NCI-H146 treated with DMSO at 0.1 percent for 48 hours (cell line): ENCODE measurements at regions not wholly inside any gene's neighbourhood (a gene's known extent, or its start where the extent isn't known, plus 50 kb on each side); places are given as distances from the start of the nearest gene placed in this dataset.

Source experiments
- DNase-seq: peaks from one replicate; lab custom pipeline; 2025; ENCODE audit not compliant: unreplicated experiment; lab: John Stamatoyannopoulos, UW

GRCh38 chr15:56868170-56868569 is 50.3 kb upstream of the TCF12 start:
- DNase-seq = no peak

- DNase-seq = no peak
These were observed 51.6 kb upstream of the TCF12 start for GRCh38 chr15:56866803-56867202.

- DNase-seq = no peak
These were observed 60.6 kb upstream of the TCF12 start for GRCh38 chr15:56857828-56858227.

- no peak for DNase-seq
These were observed 61.5 kb upstream of the TCF12 start for GRCh38 chr15:56856934-56857333.

GRCh38 chr15:56844892-56845291 is 73.6 kb upstream of the TCF12 start:
- no peak for DNase-seq

GRCh38 chr15:56844471-56844870 is 74.0 kb upstream of the TCF12 start:
- no peak for DNase-seq

GRCh38 chr15:56839641-56840040 is 78.8 kb upstream of the TCF12 start:
- no peak for DNase-seq

GRCh38 chr15:56839099-56839498 is 79.3 kb upstream of the TCF12 start:
- DNase-seq = no peak

- no peak for DNase-seq
These were observed 80.4 kb upstream of the TCF12 start for GRCh38 chr15:56838085-56838484.

GRCh38 chr15:56837273-56837672 is 81.2 kb upstream of the TCF12 start:
- DNase-seq = no peak

- no peak for DNase-seq
These were observed 82.7 kb upstream of the TCF12 start for GRCh38 chr15:56835718-56836171.

- DNase-seq = no peak
These were observed 86.3 kb upstream of the TCF12 start for GRCh38 chr15:56832125-56832524.

GRCh38 chr15:56831467-56832005 is 86.9 kb upstream of the TCF12 start:
- DNase-seq = no peak

GRCh38 chr15:56824175-56824574 is 90.9 kb upstream of the ZNF280D start:
- no peak for DNase-seq

- peak; percentile 19 for DNase-seq
These were observed 88.6 kb upstream of the ZNF280D start for GRCh38 chr15:56821721-56822425.

- no peak for DNase-seq
These were observed 87.0 kb upstream of the ZNF280D start for GRCh38 chr15:56820333-56820732.

GRCh38 chr15:56817321-56818080 is 84.2 kb upstream of the ZNF280D start:
- DNase-seq = no peak

GRCh38 chr15:56816781-56817180 is 83.5 kb upstream of the ZNF280D start:
- no peak for DNase-seq

- DNase-seq = no peak
These were observed 81.9 kb upstream of the ZNF280D start for GRCh38 chr15:56815247-56815646.

- no peak for DNase-seq
These were observed 81.1 kb upstream of the ZNF280D start for GRCh38 chr15:56814429-56814828.

GRCh38 chr15:56813995-56814394 is 80.7 kb upstream of the ZNF280D start:
- no peak for DNase-seq

GRCh38 chr15:56812961-56813360 is 79.7 kb upstream of the ZNF280D start:
- DNase-seq = no peak
